CD4-positive, alpha-beta T cell treated with Interleukin-6 for 4 hours (primary cell): ENCODE measurements at regions not wholly inside any gene's neighbourhood (a gene's known extent, or its start where the extent isn't known, plus 50 kb on each side); places are given as distances from the start of the nearest gene placed in this dataset.
"Not testable (repeated sequence)": the region's sequence is repeated elsewhere in the genome, so short reads cannot be mapped to it uniquely, and the experiment has no call there.

Source experiments
- DNase-seq: peaks from one replicate; pipeline ENCODE4 v3.0.0-alpha.2; 2020; ENCODE audit warnings: mixed read lengths

DNA sequence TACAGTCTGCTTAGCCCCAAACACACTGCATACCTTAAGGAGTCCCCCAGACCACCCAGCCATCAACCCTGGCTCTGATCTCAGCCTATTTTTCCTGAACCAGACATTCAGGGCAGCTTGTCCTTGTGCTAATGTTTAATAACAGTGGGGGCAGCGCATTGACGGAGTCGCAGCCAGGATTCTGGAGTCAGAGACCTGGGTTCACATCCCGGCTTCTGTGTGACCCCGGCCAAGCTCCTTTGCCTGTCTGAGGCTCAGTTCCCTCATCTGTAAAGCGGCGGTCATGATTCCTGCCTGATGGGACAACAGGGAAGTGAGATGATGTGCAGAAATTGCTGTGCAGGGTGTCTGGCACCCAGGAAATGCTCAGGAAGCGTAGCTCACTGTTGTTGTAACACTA is 63.1 kb downstream of the MATN1 start:
- no peak for DNase-seq

DNA sequence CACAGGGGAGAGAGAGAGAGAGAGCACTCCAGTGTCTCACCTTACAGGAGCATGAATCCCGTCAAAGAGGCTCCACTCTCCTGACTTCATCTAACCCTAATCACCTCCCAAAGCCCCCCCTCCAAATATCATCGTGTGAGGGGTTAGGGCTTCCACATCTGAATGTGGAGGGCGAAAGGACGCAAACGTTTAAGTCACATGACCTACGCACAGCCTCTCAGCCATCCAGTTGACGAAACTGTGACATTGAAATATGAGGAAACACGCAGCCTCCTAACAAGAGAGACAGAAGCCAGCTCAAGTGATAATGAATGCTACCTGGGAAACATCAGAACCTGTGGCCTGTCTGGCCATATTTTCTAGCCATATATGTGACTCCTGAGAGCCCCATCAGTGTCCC is 63.7 kb downstream of the MATN1 start:
- DNase-seq = no peak

DNA sequence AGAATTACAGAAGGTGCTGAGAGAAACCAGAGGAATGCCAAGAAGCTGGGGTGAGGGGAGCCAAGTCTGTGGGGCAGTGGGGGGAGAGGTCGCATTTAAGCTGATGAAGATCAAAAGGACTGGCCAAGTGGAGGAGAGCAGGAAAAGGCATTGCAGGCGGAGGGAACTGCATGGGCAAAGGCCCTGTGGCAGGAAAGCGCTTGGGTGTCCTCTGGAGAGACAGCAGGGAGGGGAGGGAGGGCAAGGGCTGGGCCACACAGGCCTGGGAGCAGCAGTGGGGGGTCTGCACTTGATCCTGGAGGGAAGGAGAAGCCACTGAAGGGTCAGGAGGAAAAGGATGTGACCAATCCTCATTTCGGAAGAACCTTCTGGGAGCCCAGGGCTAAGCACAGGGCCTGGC is 65.0 kb downstream of the MATN1 start:
- DNase-seq = not testable (repeated sequence)

- DNase-seq = no peak
These were observed 65.4 kb downstream of the MATN1 start for GRCh38 chr1:30658014-30658336.

GRCh38 chr1:30657131-30658013 is 66.0 kb downstream of the MATN1 start:
- DNase-seq = no peak

DNA sequence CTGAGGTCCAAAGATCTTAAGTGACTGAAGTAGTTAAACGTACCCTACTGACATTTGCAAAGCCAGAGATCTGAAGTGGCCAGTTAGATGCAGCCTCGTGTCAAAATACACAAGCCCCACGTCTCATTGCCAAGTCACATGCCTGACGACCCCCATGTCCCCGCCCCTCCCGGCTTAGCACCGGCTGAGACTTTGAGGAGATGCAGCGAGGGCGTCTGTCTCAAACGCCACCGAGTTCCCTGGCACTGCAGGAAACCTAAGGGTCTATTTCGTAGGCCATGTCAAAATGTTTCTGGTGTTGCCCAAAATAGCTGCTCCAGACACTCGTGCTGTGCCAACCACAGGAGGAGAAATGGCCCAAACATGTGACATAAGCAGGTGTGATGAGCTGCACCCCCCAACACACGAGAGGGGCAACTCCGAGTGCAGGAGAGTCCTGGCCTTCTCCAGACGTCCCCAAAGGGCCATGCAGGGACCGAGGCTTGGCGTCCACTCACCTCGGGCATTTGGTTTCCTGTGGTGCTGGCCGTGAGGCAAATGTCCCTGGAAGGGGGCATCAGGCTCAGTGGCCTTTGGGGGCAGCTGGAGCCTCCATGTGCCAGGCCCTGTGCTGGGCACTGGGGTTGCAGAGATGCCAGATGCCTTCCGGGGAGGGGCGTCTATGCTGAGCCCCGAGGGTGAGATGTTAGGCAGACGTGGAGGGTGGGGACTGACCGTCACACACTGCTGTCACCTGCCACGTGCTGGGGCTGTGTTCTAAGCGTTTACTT is 67.0 kb downstream of the MATN1 start:
- no peak for DNase-seq

GRCh38 chr1:30655672-30656071 is 67.7 kb downstream of the MATN1 start:
- DNase-seq = no peak

- no peak for DNase-seq
These were observed 69.2 kb downstream of the MATN1 start for GRCh38 chr1:30654188-30654587.

DNA sequence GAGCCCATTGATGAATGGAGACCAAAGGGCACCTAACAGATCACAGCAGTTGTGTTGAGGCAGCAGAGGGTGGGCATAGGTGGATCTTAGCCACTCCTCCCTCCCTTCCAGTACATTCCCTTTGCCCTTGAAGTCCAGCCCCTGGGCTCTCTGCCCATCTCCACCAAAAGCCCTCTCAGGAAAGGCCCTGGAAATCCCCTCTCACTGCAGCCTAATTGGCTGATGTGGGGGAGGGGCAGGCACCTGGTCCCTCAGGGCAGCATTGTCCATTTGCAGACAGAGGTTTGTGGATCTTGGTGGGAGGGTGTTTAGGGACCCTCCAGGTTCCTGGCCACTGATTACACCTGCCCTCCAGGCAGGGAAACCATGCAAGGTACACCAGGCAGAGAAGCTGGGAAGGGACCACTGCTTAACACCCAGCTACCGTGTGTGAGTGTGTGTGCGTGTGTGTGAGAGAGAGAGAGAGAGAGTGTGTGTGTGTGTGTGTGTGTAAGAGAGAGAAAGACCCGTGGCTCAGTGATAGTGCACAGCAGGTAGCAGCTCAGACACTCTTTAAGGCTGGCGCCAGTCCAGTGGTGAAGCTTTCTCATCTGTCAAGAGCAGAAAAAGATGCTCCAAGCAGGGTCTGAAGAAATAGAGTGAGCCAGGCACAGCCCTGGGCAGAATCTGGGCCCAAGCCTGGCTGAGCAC is 71.1 kb downstream of the MATN1 start:
- no peak for DNase-seq

DNA sequence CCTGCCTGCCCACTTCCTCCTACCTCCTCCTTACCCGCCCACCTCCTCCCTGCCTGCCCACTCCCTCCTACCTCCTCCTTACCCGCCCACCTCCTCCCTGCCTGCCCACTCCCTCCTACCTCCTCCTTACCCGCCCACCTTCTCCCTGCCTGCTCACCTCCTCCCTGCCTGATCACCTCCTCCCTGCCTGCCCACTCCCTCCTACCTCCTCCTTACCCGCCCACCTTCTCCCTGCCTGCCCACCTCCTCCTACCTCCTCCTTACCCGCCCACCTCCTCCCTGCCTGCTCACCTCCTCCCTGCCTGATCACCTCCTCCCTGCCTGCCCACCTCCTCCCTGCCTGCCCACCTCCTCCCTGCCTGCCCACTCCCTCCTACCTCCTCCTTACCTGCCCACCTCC is 72.0 kb downstream of the MATN1 start:
- DNase-seq = not testable (repeated sequence)

- no peak for DNase-seq
These were observed 72.4 kb downstream of the MATN1 start for GRCh38 chr1:30650968-30651320.

GRCh38 chr1:30650038-30650967 is 73.1 kb downstream of the MATN1 start:
- no peak for DNase-seq

DNA sequence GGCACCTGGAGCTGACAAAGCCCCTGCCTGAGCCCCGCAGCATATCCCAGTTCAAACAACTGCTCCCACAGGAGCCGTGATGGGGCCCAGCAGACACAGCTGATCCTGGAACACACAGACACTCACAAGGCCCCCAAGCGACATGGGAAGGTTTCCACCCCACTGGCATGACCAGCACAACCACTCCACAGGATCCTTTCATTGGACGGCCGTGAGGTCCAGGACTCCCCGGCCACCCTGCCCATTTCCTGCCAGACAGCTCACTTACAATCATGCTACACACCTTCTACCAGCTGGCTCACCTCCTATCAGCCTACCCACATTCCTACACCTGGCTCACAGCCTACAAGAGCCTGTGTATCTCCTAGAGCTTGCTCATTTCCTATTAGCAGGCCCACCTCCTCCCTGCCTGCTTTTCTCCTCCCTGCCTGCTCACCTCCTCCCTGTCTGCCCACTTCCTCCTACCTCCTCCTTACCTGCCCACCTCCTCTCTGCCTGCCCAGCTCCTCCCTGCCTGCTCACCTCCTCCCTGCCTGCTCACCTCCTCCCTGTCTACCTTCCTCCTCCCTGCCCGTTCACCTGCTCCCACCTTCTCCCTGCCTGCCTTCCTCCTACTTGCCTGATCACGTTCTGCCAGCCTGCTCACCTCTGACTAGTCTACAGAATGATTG is 73.9 kb downstream of the MATN1 start:
- no peak for DNase-seq

GRCh38 chr1:30648408-30649000 is 74.9 kb downstream of the MATN1 start:
- DNase-seq = no peak

DNA sequence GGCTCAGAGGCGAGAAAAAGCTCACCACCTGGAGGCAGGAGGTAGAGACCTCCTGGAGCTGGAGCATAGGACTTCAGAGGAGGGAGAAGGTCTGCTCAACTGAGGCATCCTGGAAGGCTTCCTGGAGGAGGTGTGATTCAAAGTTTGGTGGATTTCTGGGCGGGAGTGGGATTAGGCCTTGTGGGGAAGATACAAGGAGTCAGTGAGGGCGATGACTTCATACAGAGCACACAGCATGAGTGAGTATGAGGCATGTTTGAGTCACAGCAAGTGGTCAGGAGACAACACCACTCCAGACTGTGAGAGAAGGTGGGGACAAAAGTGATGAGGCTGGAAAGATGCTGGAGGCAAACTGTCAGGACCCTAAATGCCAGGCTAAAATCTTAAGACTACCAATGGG is 77.6 kb downstream of the MATN1 start:
- no peak for DNase-seq

GRCh38 chr1:30642391-30643120 is 80.8 kb downstream of the MATN1 start:
- no peak for DNase-seq

DNA sequence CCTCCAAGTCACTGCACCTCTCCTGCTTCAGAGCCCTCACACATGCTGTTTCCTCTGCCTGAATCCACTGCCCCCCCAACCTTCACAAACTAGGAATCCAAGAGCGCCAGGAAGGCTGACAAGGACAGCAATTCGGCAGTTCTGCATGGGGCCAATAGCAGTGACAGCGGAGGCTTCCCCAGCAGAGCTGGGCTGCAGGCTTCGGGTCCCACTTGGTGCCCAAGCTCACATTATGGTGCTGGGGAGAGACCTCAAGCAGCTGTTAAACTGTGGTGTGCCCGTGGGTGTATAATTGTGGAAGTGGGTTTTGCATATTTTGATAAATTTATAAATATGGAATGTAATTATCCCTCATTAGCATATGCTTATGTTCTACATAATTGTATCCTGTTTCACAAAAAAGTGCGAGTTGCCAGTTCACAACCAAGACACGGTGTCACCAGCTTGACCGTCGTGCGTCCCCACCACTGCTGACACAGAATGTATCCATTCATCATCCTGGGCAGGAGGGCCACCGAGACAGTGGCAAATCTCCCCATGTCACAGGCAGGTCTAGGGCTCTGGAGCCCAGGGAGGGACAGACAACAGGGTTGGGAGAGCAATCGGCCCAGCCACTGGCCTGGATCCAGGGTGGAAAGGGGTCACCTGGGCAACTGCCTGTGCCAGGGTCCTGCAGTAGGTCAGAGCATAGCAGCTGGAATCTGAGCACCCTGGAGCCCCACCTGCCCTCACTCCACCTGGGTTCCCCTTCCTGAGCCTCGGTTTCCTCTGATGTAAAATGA is 81.6 kb downstream of the MATN1 start:
- DNase-seq = no peak

- no peak for DNase-seq
These were observed 83.4 kb downstream of the MATN1 start for GRCh38 chr1:30639881-30640452.

GRCh38 chr1:30638811-30639210 is 84.6 kb downstream of the MATN1 start:
- DNase-seq = no peak

DNA sequence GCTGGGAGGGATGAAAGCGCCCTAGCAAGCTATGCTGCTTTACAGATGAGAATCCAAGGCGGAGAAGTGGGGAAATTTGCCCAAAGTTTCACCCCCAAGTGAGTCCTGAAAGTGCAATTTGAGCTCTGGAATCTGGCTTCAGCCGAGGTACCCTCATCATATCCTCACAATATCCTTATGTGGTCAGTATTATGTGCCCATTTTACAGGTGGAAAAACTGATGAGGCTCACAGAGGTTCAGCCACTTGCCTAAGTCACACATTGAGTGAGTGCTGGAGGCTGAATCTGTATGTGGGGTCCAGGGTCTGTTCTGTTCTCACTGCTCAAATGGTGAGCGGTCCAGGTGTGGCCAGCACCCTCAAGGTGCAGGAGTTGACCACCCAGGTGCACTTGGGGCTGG is 85.3 kb downstream of the MATN1 start:
- DNase-seq = no peak
